GM18507 (cell line): ENCODE measurements at regions not wholly inside any gene's neighbourhood (a gene's known extent, or its start where the extent isn't known, plus 50 kb on each side); places are given as distances from the start of the nearest gene placed in this dataset.

Source experiments
- DNase-seq: peaks from one replicate; pipeline ENCODE4 v3.0.0; 2011; ENCODE audit warnings: low read depth; ENCODE audit not compliant: insufficient read length; ENCODE audit errors: extremely low spot score
- FAIRE-seq: peaks from 2 replicates; lab custom pipeline; 2011; peaks lifted over from hg19 to GRCh38; lab: Jason Lieb, UNC

DNA sequence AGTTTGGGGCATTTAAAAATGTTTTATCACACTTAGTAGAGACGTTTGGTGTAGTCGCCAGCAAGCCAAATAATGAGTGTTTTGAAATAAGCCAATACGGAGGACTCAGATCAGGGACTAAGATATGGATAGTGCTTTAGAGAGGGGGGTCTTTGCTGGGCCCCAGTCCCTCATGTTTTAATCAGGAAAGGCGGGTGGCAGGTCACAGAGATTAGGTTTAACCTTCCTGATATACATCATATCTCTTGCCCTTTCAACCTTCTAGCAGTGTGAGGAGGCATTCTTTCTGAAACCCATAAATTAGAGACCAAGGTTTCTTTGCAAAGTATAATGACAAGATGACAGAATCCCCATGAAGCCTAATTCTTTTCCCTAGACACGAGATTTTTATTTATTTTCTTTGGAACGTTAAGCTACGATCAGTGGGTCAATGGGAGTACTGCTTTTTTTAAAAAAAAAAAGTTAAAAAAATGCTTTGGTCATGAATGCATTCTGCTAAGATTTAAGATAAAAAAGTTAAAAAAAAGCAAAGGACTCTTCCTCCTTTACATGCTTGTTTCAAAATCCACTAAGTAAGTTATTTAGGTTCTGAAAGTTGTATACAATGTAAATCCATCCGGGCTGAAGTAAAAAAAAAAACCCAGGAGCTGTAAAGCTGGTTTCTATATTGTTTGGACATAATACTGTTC is 572.1 kb upstream of the SALL1 start:
- no peak for DNase-seq
- FAIRE-seq: no peak

DNA sequence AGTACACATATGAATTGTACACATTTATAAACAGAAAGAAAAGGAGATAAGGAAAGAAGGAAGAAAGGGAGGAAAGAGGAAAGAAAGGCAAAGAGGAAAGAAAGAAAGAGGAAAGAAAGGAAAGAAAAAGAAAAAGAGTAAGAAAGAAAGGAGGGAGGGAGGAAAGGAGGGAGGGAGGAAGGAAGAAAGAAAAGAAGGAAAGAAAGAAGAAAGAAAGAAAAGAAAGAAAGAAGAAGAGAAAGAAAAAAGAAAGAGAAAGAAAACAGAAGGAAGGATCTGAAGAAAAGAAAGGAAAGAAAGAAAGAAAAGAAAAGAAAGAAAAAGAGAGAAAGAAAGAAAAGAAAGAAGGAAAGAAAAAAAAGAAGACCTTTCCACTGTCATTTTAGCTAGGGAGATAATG is 571.4 kb upstream of the SALL1 start:
- DNase-seq (no peak), FAIRE-seq (no peak)

DNA sequence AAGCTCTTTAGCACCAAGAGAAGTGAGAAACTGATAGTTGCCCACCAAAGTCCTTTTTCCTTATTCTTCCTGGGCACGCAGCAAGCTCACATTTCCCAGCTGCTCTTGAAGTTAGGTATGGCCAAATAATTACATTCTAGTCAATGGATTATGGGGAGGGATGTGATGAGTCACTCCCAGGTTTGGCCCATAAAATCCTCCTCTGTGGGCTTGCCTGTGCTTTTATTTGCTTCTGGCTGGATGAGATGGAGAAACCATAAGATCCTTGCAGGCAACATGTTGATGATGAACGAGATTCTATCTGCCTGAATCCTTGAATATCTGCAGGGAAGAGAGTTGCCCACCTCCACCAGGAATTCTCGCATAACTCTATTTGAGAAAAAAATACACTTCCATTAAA is 568.3 kb upstream of the SALL1 start:
- DNase-seq (no peak), FAIRE-seq (no peak)

DNA sequence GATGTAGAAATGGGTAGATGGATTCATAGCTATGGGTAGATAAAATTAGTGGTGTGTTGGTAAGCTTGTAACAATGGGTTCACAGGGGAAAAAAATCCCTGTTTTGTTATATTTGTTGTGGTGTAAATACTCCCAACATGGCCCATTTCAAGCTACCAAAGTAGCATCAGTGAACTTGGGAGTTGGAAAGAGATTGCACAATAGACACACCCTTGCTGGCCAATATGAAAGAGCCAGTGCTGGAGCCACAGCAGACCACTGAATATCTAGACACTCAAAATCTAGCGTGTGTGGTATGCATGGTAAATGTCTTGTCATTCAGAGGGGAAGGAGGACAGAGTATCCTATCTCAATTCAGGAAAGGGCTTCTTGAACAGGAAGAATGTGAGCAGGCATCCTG is 565.1 kb upstream of the SALL1 start:
- DNase-seq (no peak), FAIRE-seq (no peak)

DNA sequence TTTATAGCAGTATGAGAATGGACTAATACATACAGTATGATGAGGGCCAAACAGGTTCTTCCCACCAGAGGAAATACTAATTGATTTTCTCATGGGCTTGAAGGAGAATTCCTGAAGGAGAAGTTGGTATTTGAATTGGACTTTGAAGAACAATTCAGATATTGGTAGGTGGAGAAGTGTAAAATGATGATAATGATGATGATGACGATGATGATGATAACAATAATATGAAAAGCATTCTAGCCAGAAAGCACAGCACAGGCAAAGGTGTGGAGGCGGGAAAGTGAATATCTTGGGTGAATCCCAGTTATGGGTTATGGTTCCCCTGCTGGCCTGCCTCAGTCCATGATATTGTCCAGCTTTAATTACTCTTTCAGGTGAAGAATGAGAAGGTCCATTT is 562.4 kb upstream of the SALL1 start:
- no peak for FAIRE-seq
- DNase-seq: no peak

DNA sequence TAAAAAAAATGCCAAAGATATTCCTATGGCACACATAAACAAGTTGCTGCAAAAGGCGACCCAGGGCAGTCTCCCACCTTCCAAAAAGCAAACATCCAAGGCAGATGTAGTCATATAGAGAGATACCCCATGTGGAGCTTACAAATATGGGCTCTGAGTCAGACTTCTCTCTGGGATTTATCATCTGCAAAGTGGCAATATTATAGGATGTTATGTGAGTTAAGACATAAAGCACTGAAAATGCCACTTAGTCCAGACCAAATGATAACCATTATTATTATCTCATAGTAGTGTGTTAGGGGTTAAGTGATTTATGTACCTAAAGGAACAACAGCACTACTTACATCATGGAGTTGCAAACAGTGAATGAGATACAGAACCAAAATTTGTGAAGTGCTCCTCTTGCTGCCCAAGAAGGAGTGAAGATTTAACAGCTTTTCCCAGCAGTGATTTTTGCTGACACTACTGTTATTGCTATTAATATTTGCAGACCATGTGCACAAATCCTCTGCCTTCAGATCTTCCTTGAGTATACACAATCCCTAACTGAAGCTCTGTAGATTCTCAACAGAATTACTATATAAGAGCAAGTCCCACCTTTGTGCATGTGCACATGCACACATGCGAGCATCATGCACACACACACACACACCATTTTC is 560.0 kb upstream of the SALL1 start:
- DNase-seq: no peak
- no peak for FAIRE-seq

DNA sequence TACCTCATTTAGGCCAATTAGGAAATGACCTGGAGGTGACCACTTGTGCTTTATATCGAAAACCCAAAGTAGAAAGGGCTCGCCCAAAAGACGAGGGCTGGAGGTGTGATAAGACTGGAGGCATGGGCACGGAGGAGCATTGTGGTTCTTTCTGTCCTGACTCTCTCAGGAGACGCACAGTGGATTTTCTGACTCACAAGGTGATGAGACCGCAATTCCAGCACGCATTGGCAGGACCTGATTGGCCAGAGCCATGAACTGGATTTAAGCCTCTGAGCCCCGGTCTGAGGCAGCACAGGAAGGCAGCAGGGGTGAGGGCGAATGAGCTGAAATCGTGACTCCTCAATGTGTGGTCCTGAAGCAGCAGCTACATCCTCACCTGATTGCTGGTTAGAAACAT is 559.1 kb upstream of the SALL1 start:
- DNase-seq: no peak
- no peak for FAIRE-seq

DNA sequence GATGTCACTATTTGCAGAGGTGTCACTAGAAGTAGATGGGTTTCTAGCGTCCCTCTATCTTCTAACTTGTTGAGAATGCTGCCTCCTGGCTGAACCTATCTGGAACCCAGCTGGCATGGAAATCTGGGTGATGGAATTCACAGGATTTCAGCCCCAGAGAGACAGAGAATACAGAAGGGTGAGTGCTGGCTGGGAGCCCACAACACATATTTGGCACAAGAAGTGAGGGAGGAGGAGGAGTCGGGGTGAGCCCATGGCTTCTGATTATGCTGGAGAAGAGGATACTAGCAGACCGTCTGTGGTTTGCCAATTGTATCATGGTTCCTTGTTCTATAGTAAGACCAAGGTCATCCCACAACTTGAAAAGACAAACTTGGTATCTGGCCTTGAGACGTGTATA is 557.8 kb upstream of the SALL1 start:
- FAIRE-seq (no peak), DNase-seq (no peak)

DNA sequence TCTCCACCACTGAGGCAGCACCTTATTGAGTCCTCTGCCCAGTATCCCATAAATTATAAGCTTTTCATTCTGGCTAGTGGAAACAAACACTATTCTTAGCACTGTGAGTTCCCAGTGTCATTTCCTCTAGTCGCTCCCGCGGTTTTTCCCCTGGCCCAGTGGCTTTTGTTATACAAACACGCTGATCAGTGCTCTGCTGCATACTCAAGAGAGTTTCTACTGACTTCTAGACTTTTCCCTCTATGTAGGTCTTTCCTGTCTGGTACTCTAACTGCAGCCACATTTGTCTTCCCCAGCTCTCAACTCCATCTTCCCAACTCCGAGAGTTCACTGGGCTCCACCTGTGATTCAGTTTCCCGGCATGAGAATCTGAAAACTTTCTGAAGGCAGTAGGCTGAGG is 556.6 kb upstream of the SALL1 start:
- no peak for FAIRE-seq
- DNase-seq: no peak

DNA sequence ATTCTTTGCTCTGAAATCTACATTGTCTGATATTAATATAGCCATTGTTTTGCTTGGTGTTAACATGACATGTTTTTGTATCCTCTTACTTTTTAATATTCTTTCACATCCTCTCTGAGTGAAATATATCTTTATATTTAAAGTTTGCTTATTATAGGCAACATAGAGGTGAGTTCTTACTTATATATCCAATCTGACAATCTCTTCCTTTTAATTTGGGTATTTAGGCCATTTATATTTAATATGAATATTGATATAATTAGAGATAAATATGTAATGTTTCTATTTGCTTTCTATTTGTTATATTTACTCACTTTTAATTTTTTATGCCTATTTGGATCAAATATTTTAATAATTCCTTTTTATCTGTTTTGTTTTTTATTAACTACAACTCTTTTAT is 554.1 kb upstream of the SALL1 start:
- FAIRE-seq: no peak

DNA sequence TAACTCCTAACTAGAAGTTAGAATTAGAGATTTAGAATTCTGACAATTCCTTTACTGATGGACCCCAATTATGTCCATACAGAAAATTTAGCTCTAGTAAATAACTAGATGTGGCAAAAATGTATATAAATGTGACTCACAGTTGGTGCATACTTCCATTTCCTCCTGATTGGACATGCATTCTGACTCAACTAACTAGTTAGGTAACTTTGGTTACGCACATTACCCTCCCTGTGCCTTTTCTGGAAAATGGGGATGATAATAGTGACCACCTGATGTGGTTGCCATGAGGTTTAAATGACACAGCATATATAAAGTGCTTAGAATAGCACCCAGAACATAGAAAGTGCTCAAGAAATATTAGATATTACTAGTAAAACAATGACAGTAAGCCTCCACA is 550.0 kb upstream of the SALL1 start:
- FAIRE-seq: no peak

More for the DNA sequence above, 554.1 kb upstream of the SALL1 start:
- no peak for DNase-seq

DNA sequence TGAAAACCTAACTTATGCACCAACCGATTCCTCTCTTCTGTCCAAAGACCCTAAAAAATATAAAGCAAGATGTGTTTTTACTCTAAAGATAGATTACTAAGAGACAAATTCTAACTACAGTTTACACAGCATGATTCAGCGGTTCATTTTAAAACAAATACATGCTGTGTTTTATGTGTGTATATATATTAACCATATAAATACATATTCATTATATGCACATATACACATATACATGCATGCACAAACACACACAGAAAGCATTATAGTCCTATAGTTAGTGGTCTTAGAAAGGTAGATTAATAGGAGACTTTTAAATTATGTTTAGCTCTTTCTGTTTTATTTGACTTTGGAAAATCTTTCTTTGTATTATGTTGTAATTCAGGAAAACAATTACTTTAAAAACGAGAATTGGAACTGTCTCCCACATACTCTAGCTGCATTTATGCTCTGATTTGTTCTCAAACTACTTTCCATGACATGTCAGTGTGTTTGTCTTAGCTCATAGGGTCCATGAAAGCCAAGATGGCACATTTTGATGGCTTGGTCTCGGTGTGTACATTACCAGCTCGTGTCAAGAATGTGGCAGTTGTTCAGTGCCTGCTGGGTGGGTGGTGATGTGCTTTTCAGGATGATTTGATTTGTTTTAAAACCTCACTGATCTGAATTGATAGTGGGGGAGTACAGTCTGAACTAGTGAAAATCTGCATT is 548.8 kb upstream of the SALL1 start:
- FAIRE-seq (no peak), DNase-seq (no peak)

More for the DNA sequence above, 550.0 kb upstream of the SALL1 start:
- DNase-seq: no peak

DNA sequence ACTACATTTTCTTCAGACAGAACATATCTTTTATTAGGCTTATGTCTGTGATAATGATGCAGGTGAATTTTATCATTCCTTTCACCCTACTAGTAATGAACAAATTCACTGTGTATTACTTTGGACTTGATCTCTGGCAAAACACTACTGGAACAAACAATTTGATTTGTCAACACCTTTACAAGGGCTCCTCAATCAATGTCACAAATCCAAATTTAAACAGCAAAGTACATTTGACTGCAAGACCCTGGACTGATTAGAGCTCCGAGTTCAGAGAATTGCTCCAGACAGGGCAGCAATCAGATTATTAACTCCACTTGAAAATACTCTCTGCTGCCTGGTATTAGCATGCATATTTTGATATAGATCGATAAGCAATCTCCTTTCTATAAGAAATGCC is 547.6 kb upstream of the SALL1 start:
- FAIRE-seq (no peak), DNase-seq (no peak)

DNA sequence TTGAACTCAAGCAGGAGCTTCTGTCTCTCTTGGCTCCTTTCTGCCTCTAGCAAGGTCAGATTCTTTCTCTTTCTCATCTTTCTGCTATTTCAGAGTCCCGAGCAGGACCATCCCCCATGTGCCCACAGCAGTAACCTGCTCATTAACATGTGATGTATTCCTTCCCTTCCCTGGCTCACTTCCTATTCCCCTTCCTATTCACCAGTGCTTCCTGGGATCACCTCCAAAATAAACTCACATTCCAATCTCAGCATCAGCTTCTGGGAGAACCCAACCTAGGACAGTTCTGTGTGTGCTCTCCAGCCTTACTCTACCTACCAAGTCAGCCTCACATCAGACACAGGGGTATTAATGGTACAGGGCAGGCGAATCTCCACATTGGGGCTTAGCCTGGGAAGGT is 546.4 kb upstream of the SALL1 start:
- DNase-seq: no peak
- no peak for FAIRE-seq

DNA sequence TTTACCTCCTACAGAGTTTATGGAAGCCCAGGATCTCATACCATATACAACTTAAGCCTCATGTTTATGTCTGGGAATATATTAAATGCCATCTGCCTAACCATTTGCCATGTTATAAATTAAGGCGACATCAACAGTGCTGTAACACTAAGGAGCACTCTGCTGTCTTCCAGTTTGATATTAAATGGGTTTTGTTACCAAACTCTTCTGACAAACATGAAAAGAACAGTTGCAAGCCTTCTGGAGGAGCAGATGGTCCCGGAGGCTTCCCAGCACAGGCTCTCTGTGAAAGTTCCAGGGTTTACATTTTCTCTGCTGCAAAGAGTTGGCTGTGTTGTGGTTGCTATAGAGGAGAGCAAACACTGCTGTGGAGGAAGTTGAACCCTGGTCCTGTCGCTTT is 545.3 kb upstream of the SALL1 start:
- FAIRE-seq: no peak

DNA sequence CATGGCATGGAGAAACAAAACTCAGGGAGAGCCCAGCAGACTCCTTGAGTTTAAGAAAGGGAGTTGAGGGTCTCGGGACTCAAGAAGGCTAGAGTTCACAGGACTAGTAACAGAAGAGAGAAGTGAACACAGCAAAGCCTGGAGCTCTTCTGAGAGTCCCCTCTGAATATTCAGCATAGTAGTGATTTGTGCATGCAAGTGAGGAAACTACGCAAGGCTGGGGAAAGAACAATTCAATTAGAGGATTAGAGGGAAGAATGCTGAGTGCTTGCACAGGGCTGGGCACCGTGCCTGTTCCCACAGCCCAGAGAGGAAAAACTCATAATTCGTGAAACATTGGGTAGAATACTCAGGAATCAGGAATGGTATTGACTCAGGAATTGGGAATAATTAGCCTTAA is 540.0 kb upstream of the SALL1 start:
- DNase-seq (no peak), FAIRE-seq (no peak)

More for the DNA sequence above, 545.3 kb upstream of the SALL1 start:
- DNase-seq: no peak

DNA sequence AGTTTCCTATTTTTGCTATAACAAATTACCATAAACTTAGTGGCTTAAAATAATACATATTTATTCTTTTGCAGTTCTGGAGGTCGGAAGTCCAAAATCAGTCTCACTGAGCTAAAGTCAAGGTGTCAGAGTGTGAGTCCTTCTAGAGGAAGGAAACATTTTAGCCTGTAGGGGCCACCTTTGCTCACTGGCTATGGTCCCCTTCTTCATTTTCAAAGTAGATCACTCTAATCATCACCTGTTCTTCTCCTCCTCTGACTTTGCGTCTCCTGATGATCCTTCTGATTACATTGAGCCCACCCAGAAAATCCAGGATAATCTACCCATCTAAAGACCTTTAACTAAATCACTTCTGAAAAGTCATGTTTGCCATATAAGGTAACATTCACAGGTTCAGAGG is 534.4 kb upstream of the SALL1 start:
- DNase-seq (no peak), FAIRE-seq (no peak)

DNA sequence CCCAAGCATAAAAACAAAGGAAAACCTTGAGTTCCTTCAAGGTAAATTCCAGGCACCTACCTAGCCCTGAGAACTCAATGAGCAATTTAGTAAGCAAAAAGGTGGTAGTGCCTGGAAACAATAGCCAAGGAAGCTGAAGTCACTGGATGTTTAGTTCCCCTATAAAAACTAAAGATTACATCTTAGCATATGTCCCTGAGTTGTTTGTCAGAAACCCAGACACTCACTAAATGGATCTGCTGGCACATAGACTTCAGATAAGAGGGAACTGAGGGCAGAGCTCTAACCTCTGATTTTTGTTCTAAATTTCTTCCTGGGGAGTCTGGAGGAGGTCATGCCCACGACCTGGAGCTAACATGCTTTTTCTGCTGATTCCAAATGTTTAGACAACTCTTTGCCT is 532.8 kb upstream of the SALL1 start:
- FAIRE-seq (no peak), DNase-seq (no peak)

DNA sequence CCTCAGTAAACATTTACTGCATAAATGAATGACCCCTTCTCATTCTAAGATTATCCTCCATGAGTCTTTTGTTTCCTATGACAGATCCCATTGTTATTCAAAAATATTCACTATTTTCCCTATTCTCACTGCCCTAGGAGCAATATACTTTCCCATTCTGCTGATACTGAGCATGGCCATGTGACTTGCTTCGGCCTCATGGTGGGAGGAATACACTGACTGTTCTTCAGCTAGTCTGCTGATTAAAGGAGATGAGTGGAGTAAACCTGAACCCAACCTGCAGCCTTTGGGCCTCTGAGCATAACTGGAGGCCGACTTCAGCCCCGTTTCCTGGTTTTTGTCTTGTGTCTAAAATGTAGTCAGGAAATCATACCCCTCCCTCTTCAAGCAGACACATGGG is 531.8 kb upstream of the SALL1 start:
- DNase-seq (no peak), FAIRE-seq (no peak)

DNA sequence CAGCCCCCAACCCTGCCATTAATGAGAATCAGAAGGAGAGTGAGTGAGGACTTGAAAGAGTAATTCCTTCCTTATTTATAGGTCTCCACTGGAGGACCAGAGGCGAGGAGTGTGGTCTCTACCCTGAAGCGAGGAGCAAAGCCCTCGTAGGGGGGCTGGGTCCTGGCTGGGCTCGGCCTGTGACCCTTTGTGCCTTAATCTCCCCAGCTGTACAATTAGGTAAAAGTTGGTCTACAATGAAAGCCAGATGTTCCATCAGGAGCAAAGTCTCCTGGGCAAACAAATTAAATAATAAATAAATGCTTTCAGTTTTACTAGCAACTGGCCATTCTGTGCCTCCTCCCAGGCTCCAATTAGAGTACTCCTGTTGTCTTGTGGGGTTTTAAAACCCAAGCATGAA is 523.5 kb upstream of the SALL1 start:
- DNase-seq (no peak), FAIRE-seq (no peak)

DNA sequence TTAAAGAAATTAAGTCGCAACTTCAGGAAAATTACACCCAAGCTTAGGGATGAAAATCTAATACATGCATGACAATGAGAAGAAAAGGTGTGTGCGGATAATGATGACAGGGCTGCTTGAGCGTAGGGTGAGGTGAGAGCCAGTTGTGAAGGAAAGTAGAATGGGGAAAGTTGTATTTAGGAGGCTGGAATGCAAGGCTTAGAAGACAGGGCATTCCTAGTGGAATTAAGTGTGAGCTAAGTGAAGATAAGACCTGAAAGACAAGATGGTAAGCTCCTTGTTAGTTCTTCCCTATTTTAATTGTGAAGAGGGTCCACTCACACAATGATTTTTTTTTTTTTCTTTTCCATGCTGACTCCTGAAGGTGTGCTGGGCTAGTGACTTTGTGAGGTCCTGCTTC is 519.5 kb upstream of the SALL1 start:
- FAIRE-seq: no peak
- no peak for DNase-seq
